H1 (cell line): ENCODE measurements at regions not wholly inside any gene's neighbourhood (a gene's known extent, or its start where the extent isn't known, plus 50 kb on each side); places are given as distances from the start of the nearest gene placed in this dataset.

Experiments
- CTCF ChIA-PET: fragments of 300-600 bp; sonication (Branson Sonifier 250); formaldehyde crosslinking; loops from one replicate; lab custom pipeline; 2021; ENCODE audit not compliant: partially characterized antibody; lab: Charles Lee
- POLR2A ChIA-PET: fragments of 300-600 bp; sonication (Branson Sonifier 250); formaldehyde crosslinking; loops from one replicate; lab custom pipeline; 2021; ENCODE audit warnings: inconsistent platforms; ENCODE audit not compliant: partially characterized antibody; lab: Charles Lee
- DNase-seq, 2 experiments: peaks; one replicate each; pipeline versions ENCODE4 v3.0.0 to v3.0.0-alpha.2; 2010 to 2022; ENCODE audit warnings: low spot score in 2 of 2, low read depth in 1 of 2, mixed read lengths in 1 of 2
- FAIRE-seq: peaks from 2 replicates; lab custom pipeline; 2011; peaks lifted over from hg19 to GRCh38; lab: Jason Lieb, UNC
- H2AFZ ChIP-seq: 2 replicates; pipeline ENCODE4 v1.8.1; 2012; ENCODE audit warnings: low read length, inconsistent platforms
- H2AK5ac ChIP-seq: 2 replicates; pipeline ENCODE4 v1.6.1; 2013; ENCODE audit warnings: low read depth, low read length
- H2BK120ac ChIP-seq: replicated peaks from 2 replicates; pipeline ENCODE3; 2013; ENCODE audit warnings: low read depth, low read length, inconsistent platforms
- H2BK12ac ChIP-seq: 2 replicates; pipeline ENCODE4 v1.6.1; 2013; ENCODE audit warnings: low read depth, low read length
- H2BK15ac ChIP-seq: 2 replicates; pipeline ENCODE4 v1.6.1; 2013; ENCODE audit warnings: low read length
- H2BK20ac ChIP-seq: 2 replicates; pipeline ENCODE4 v1.6.1; 2013; ENCODE audit warnings: low read length
- H2BK5ac ChIP-seq: 2 replicates; pipeline ENCODE4 v1.6.1; 2013; ENCODE audit warnings: low read depth, low read length
- H3K14ac ChIP-seq: 2 replicates; pipeline ENCODE4 v1.6.1; 2013; ENCODE audit warnings: inconsistent platforms; ENCODE audit not compliant: insufficient read length
- H3K18ac ChIP-seq: 2 replicates; pipeline ENCODE4 v1.6.1; 2013; ENCODE audit warnings: low read length; ENCODE audit errors: extremely low read depth
- H3K23ac ChIP-seq: 2 replicates; pipeline ENCODE4 v1.6.1; 2013; ENCODE audit warnings: inconsistent platforms; ENCODE audit not compliant: insufficient read length
- H3K23me2 ChIP-seq: 2 replicates; pipeline ENCODE4 v1.6.1; 2013; ENCODE audit warnings: low read depth, low read length
- H3K27ac ChIP-seq: 2 replicates; pipeline ENCODE4 v1.6.1; 2011; ENCODE audit warnings: low read depth, low read length, inconsistent platforms
- H3K27me3 ChIP-seq, 4 experiments: replicated peaks in 1 of 4; 1 replicate in 1 of 4; 2 replicates in 3 of 4; pipeline versions ENCODE4 v1.6.1 to v1.8.1; 2011 to 2013; ENCODE audit warnings: low read length in 3 of 4, mild to moderate bottlenecking in 3 of 4, inconsistent platforms in 2 of 4, mixed read lengths in 2 of 4, moderate library complexity in 1 of 4; ENCODE audit not compliant: control insufficient read depth in 3 of 4, insufficient read depth in 3 of 4; ENCODE audit errors: extremely low read depth in 1 of 4
- H3K36me3 ChIP-seq, 4 experiments: 2 replicates each; pipeline versions ENCODE4 v1.6.1 to v1.8.1; 2011 to 2013; ENCODE audit warnings: mild to moderate bottlenecking in 4 of 4, low read length in 3 of 4, moderate library complexity in 2 of 4, control low read depth in 1 of 4, inconsistent platforms in 1 of 4; ENCODE audit not compliant: insufficient read depth in 4 of 4, control insufficient read depth in 2 of 4
- H3K4ac ChIP-seq: replicated peaks from 2 replicates; pipeline ENCODE3; 2013; ENCODE audit warnings: low read length, low read depth, mixed read lengths, inconsistent platforms; ENCODE audit not compliant: insufficient read length
- H3K4me1 ChIP-seq, 4 experiments: replicated peaks in 1 of 4; 1 replicate in 1 of 4; 2 replicates in 3 of 4; pipeline versions ENCODE4 v1.6.1 to v1.8.1; 2011 to 2013; ENCODE audit warnings: low read length in 3 of 4, inconsistent platforms in 2 of 4, mixed read lengths in 1 of 4; ENCODE audit not compliant: insufficient read depth in 4 of 4, control insufficient read depth in 3 of 4
- H3K4me2 ChIP-seq, 2 experiments: 2 replicates each; pipeline versions ENCODE4 v1.6.1 to v1.8.1; 2011 to 2013; ENCODE audit warnings: low read depth in 2 of 2, low read length in 2 of 2, control low read depth in 1 of 2, inconsistent platforms in 1 of 2, mild to moderate bottlenecking in 1 of 2; ENCODE audit not compliant: insufficient read depth in 1 of 2
- H3K4me3 ChIP-seq, 4 experiments: fragments of 200-600, 300-600 bp in 1 of 4; sonication (generic), shearing (Covaris generic), sonication (Bioruptor Twin) in 1 of 4; 2 replicates each; pipeline versions ENCODE4 v1.5.1 to v1.8.1; 2011 to 2016; ENCODE audit warnings: low read length in 4 of 4, low read depth in 3 of 4, control low read depth in 2 of 4, inconsistent platforms in 2 of 4, mild to moderate bottlenecking in 2 of 4, mixed read lengths in 1 of 4, moderate library complexity in 1 of 4; ENCODE audit not compliant: insufficient read depth in 2 of 4; ENCODE audit errors: extremely low read depth in 1 of 4
- H3K56ac ChIP-seq: replicated peaks from 2 replicates; pipeline ENCODE3; 2013; ENCODE audit warnings: low read depth, mild to moderate bottlenecking, mixed read lengths, low read length, inconsistent platforms; ENCODE audit not compliant: insufficient read length
- H3K79me1 ChIP-seq: 2 replicates; pipeline ENCODE4 v1.6.1; 2013; ENCODE audit warnings: low read depth, low read length, control low read depth
- H3K79me2 ChIP-seq, 2 experiments: 2 replicates each; pipeline versions ENCODE4 v1.6.1 to v1.8.1; 2012 to 2013; ENCODE audit warnings: low read length in 2 of 2, mild to moderate bottlenecking in 2 of 2, inconsistent platforms in 1 of 2; ENCODE audit not compliant: insufficient read depth in 2 of 2, control insufficient read depth in 1 of 2
- H3K9ac ChIP-seq, 4 experiments: replicated peaks in 1 of 4; 1 replicate in 1 of 4; 2 replicates in 3 of 4; pipeline versions ENCODE4 v1.6.1 to v1.8.1; 2011 to 2013; ENCODE audit warnings: low read depth in 3 of 4, low read length in 3 of 4, control low read depth in 2 of 4, mild to moderate bottlenecking in 2 of 4, moderate library complexity in 2 of 4, inconsistent platforms in 1 of 4; ENCODE audit errors: extremely low read depth in 1 of 4
- H3K9me3 ChIP-seq, 2 experiments: 2 replicates each; pipeline versions ENCODE4 v1.6.1 to v1.8.1; 2012 to 2013; ENCODE audit warnings: mild to moderate bottlenecking in 2 of 2, moderate library complexity in 2 of 2, control low read depth in 1 of 2, inconsistent platforms in 1 of 2, low read depth in 1 of 2, low read length in 1 of 2, mixed read lengths in 1 of 2; ENCODE audit not compliant: insufficient read depth in 2 of 2
- H4K20me1 ChIP-seq, 2 experiments: replicated peaks in 1 of 2; 2 replicates each; pipeline versions ENCODE3 to v1.8.1; 2011 to 2013; ENCODE audit warnings: inconsistent platforms in 2 of 2, low read length in 2 of 2, mild to moderate bottlenecking in 1 of 2; ENCODE audit not compliant: insufficient read depth in 2 of 2, control insufficient read depth in 1 of 2
- H4K5ac ChIP-seq: 2 replicates; pipeline ENCODE4 v1.6.1; 2013; ENCODE audit warnings: low read length, low read depth, mixed read lengths, inconsistent platforms; ENCODE audit not compliant: insufficient read length
- H4K8ac ChIP-seq: 2 replicates; pipeline ENCODE4 v1.8.0; 2013; ENCODE audit warnings: mild to moderate bottlenecking, moderate library complexity, low read length, inconsistent platforms; ENCODE audit not compliant: insufficient read depth; ENCODE audit errors: extremely low read depth
- H4K91ac ChIP-seq: replicated peaks from 2 replicates; pipeline ENCODE3; 2013; ENCODE audit warnings: low read length, mixed read lengths, inconsistent platforms; ENCODE audit not compliant: insufficient read length
- EGR1 ChIP-seq: IDR thresholded peaks from 2 replicates; pipeline ENCODE4 v1.6.1; 2011; ENCODE audit warnings: low read depth, low read length, borderline replicate concordance
- MAX ChIP-seq: IDR thresholded peaks from 2 replicates; pipeline ENCODE4 v1.6.1; 2012; ENCODE audit warnings: inconsistent platforms
- WGBS, 2 experiments: shearing (Covaris generic) in 1 of 2; methylation state at CpG; one replicate each; pipeline versions ENCODE4 v1.1.6 to v1.1.7; 2013 to 2015; ENCODE audit warnings: low lambda C conversion rate in 2 of 2, mixed read lengths in 2 of 2, inconsistent platforms in 1 of 2, low coverage in 1 of 2, missing lambda C conversion rate in 1 of 2; ENCODE audit not compliant: insufficient replicate concordance in 2 of 2, insufficient coverage in 1 of 2, insufficient read length in 1 of 2; ENCODE audit errors: extremely low coverage in 1 of 2, missing lambda C conversion rate in 1 of 2; 5-methylcytosine and 5-hydroxymethylcytosine counted together
- TF ChIP-seq, protein P1 (sequence below): IDR thresholded peaks from 2 replicates; pipeline ENCODE4 v1.6.1; 2011; ENCODE audit warnings: low read depth, mild to moderate bottlenecking, low read length; ENCODE audit not compliant: insufficient read depth

DNA sequence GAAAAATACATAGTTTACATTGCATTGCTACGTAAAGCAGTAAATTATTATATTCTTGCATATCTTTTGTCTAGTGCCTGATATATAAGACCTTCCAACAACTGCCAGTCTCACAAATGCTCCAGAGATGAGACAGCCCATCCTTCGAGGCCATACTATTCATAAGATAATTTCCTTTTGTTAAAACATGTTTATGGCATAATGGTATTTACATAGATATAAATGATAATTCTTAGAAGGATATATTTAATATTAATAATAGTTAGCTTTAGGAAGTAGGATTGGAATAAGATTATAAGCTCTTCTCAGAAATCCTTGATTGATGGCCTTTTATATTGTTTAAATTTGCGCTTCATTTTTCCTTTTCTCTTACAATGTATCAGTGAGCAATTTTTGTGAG lies 1410.1 kb upstream of the MIR17HG start:
- Histone ChIP-seq H2AFZ (no peak overlapping the region), H2BK5ac (no peak overlapping the region), H3K18ac (no peak overlapping the region), H3K4ac (no peak overlapping the region), H3K36me3 (no peaks in the 10 kb centered on the region), H4K91ac (no peak overlapping the region), H3K4me1 (no peaks in the 10 kb centered on the region), H3K9ac (no peak overlapping the region), H2BK120ac (no peak overlapping the region), H3K4me3 (no peak overlapping the region), H2BK12ac (no peak overlapping the region), H4K5ac (no peak overlapping the region), H3K9me3 (no peaks in the 10 kb centered on the region), H2BK15ac (no peak overlapping the region), H3K79me2 (no peaks in the 10 kb centered on the region)
- ChIA-PET CTCF (interaction anchor here (0.7 to 1.3 kb wide), 2 partner anchors 12 to 929 kb away, joined by 4 to 5 read pairs; no protein-coding TSS in a partner anchor), POLR2A (no interaction called here)
- no peak for DNase-seq
- 91% methylated on average over 3 of the region's 3 CpGs; no CpG with 5 or more reads in 1 of the 2 experiments for WGBS, 2 experiments
- no peak for TF ChIP-seq EGR1
- TF ChIP-seq, protein P1, sequence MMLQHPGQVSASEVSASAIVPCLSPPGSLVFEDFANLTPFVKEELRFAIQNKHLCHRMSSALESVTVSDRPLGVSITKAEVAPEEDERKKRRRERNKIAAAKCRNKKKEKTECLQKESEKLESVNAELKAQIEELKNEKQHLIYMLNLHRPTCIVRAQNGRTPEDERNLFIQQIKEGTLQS: no peak
- no peak for TF ChIP-seq MAX
- TF ChIP-seq, all 59 proteins: peak for 0
- Histone ChIP-seq H3K14ac (no peak overlapping the region), H2AK5ac (no peak overlapping the region), H3K56ac (no peak overlapping the region), H2BK20ac (no peak overlapping the region), H4K20me1 (no peaks in the 10 kb centered on the region), H4K8ac (no peak overlapping the region), H3K79me1 (no peaks in the 10 kb centered on the region), H3K23ac (no peak overlapping the region), H3K23me2 (no peaks in the 10 kb centered on the region), H3K27me3 (no peaks in the 10 kb centered on the region), H3K27ac (no peak overlapping the region), H3K4me2 (no peak overlapping the region)
- no peak for FAIRE-seq
